ENCODE measurements at regions not wholly inside any gene's neighbourhood (a gene's known extent, or its start where the extent isn't known, plus 50 kb on each side); places are given as distances from the start of the nearest gene placed in this dataset.

- BruUV-seq (replicated peaks), result no TSS peak
- Histone ChIP-seq H2AFZ (ENCODE audit: control insufficient read depth, low read depth, low read length) (no peak overlapping the region), H3K4me2 (ENCODE audit: control insufficient read depth, insufficient read depth) (no peak overlapping the region), H4K20me1 (ENCODE audit: control insufficient read depth, insufficient read depth) (no peaks in the 10 kb centered on the region), H3K9ac (ENCODE audit: control insufficient read depth, insufficient read depth, low read length) (no peak overlapping the region), H3K9me3 (replicated peaks; ENCODE audit: control insufficient read depth, insufficient read depth, low read length) (no peaks in the 10 kb centered on the region), H3K4me1 (ENCODE audit: control insufficient read depth, insufficient read depth, low read length) (no peaks in the 10 kb centered on the region), H3K4me3 (no peak overlapping the region), H3K36me3 (ENCODE audit: control insufficient read depth in 2 of 2, insufficient read depth in 2 of 2, low read length in 1 of 2) (no peaks in the 10 kb centered on the region), H3K27me3 (replicated peaks in 1 of 2; ENCODE audit: control insufficient read depth in 2 of 2, insufficient read depth in 2 of 2, low read length in 1 of 2) (no peaks in the 10 kb centered on the region), H3K27ac (ENCODE audit: control insufficient read depth, insufficient read depth) (no peak overlapping the region), H3K79me2 (ENCODE audit: control insufficient read depth, insufficient read depth, low read length) (no peaks in the 10 kb centered on the region)
- intact Hi-C loops (cut with micrococcal nuclease; ENCODE audit: unreplicated experiment) (no loop called here), in situ Hi-C loops (cut with MboI) (no loop called here)
- WGBS (ENCODE audit: insufficient coverage, insufficient replicate concordance, low lambda C conversion rate, missing lambda C conversion rate), result 52% methylated on average over 6 of the region's 6 CpGs
- ChIA-PET RAD21 (ENCODE audit: unreplicated experiment) (no interaction called here), POLR2A (no interaction called here), CTCF (interaction anchor here (0.6 to 1.1 kb wide), 3 partner anchors 9 to 246 kb away, joined by 3 read pairs; no protein-coding TSS in a partner anchor), SMC1A (ENCODE audit: uncharacterized antibody, unreplicated experiment) (interaction anchor here (1.1 kb wide), 1 partner anchor 8 kb away, joined by 5 read pairs; no protein-coding TSS in a partner anchor)
- ATAC-seq, result no peak
- DNase-seq (ENCODE audit: low read depth, low spot score), result no peak
- TF ChIP-seq MTA2 (IDR thresholded peaks at IDR 0.05; ENCODE audit: low read depth), result no peak
- TF ChIP-seq RAD21 (IDR thresholded peaks at IDR 0.05; ENCODE audit: insufficient read depth, low read depth, low read length), result no peak
- no peak for TF ChIP-seq SP1 (IDR thresholded peaks at IDR 0.05; ENCODE audit: low read depth, low read length)
- TF ChIP-seq E2F8 (IDR thresholded peaks at IDR 0.05; ENCODE audit: low read depth, partially characterized antibody), result no peak
- no peak for FAIRE-seq
These were observed 179.9 kb downstream of the TGFB2 start for GRCh38 chr1:218525031-218525430.

Measured in GM12878 (cell line).